Type B pancreatic cell (in vitro differentiated cells): ENCODE measurements at regions not wholly inside any gene's neighbourhood (a gene's known extent, or its start where the extent isn't known, plus 50 kb on each side); places are given as distances from the start of the nearest gene placed in this dataset.

Experiments
- DNase-seq: peaks from one replicate; pipeline ENCODE4 v3.0.0; 2021; ENCODE audit warnings: mixed read lengths; ENCODE audit not compliant: unreplicated experiment; ENCODE audit errors: extremely low spot score
- H3K27ac Mint-ChIP-seq: 2 replicates; pipeline ENCODE4 v1.8.0; 2021; ENCODE audit warnings: mild to moderate bottlenecking, mixed read lengths
- H3K27me3 Mint-ChIP-seq: 2 replicates; pipeline ENCODE4 v1.8.0; 2021; ENCODE audit warnings: mixed read lengths
- H3K36me3 Mint-ChIP-seq: 2 replicates; pipeline ENCODE4 v1.8.0; 2021; ENCODE audit warnings: mixed read lengths
- H3K4me1 Mint-ChIP-seq: one replicate; pipeline ENCODE4 v1.8.0; 2021; ENCODE audit warnings: mixed read lengths; ENCODE audit not compliant: unreplicated experiment
- H3K4me3 Mint-ChIP-seq: 2 replicates; pipeline ENCODE4 v1.8.0; 2021; ENCODE audit warnings: mild to moderate bottlenecking, mixed read lengths
- H3K9me3 Mint-ChIP-seq: 2 replicates; pipeline ENCODE4 v1.8.0; 2021; ENCODE audit warnings: mixed read lengths
- CTCF ChIP-seq: fragments of 200-600 bp; sonication (generic); conservative IDR thresholded peaks from 2 replicates; pipeline ENCODE4 v1.5.0; 2021; ENCODE audit warnings: antibody characterized with exemption, mild to moderate bottlenecking

DNA sequence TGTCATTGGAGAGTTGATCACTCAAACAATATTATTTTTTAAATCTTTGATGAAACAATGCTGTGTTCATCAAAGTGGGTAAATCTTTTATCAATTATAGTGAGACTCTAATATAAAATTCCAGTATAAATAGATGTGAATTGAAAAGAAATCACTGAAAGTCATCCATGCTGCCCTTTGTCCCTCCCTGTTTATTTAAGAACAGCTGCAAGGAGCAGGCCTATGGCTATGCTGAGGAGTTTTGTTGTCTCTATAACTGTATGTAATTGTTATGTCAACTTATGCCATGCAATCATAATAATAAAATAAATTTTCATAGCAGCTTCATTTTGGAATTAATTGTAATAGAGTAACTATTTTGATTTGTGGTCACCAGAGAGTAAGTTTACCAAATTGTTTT lies 1272.4 kb upstream of the ADGRL4 start:
- Mint-ChIP-seq H3K9me3 (no peaks in the 10 kb centered on the region), H3K27ac (no peak overlapping the region), H3K36me3 (no peaks in the 10 kb centered on the region), H3K4me3 (no peak overlapping the region), H3K4me1 (no peaks in the 10 kb centered on the region), H3K27me3 (no peaks in the 10 kb centered on the region)
- TF ChIP-seq CTCF, result no peak
- no peak for DNase-seq

DNA sequence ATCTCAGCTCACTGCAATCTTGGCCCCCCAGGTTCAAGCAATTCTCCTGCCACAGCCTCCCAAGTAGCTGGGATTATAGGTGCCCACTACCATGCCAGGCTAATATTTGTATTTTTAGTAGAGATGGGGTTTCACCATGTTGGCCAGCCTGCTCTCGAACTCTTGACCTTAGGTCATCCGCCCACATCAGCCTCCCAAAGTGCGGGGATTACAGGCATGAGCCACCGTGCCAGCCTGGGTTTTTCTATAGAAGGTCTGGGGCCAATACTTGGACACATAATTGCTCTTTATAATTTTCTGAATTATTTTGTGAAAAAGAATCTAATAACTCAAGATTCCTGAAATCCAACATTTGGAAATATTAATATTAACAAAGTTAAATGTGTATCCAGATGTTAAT lies 1267.7 kb upstream of the ADGRL4 start:
- Mint-ChIP-seq H3K27me3 (no peaks in the 10 kb centered on the region), H3K4me3 (no peak overlapping the region), H3K4me1 (no peaks in the 10 kb centered on the region), H3K9me3 (no peaks in the 10 kb centered on the region), H3K27ac (no peak overlapping the region), H3K36me3 (no peaks in the 10 kb centered on the region)
- no peak for TF ChIP-seq CTCF
- DNase-seq, result no peak

DNA sequence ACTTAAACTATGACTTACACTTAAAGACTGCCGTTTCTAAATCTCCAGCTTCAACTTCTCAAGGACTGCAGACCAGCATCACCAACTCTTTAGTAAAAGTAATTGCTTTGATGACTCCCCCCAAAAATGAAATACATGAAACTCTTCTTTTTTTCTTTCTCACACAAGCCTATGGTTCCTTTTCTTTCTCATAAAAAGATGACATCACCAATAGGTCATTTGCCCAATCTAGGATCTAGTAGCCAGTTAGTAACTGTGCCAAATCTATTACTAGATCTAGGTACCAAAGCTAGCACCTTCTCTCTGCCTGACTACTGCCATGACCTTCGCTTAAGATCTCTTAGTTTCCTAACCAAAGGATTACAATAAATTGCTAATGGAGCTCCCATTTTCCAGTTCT lies 1266.0 kb upstream of the ADGRL4 start:
- H3K36me3 Mint-ChIP-seq, result no peaks in the 10 kb centered on the region
- DNase-seq, result no peak
- TF ChIP-seq CTCF, result no peak
- H3K9me3 Mint-ChIP-seq, result no peaks in the 10 kb centered on the region
- H3K4me1 Mint-ChIP-seq, result no peaks in the 10 kb centered on the region
- H3K27me3 Mint-ChIP-seq, result no peaks in the 10 kb centered on the region
- H3K4me3 Mint-ChIP-seq, result no peak overlapping the region
- H3K27ac Mint-ChIP-seq, result no peak overlapping the region

- H3K27me3 Mint-ChIP-seq, result no peaks in the 10 kb centered on the region
- no peak for TF ChIP-seq CTCF
- H3K27ac Mint-ChIP-seq, result no peak overlapping the region
- no peaks in the 10 kb centered on the region for H3K4me1 Mint-ChIP-seq
- H3K36me3 Mint-ChIP-seq, result no peaks in the 10 kb centered on the region
- DNase-seq, result no peak
- no peaks in the 10 kb centered on the region for H3K9me3 Mint-ChIP-seq
- H3K4me3 Mint-ChIP-seq, result no peak overlapping the region
Measured at GRCh38 chr1:80258659-80259058, 1252.1 kb upstream of the ADGRL4 start.

GRCh38 chr1:80251591-80251990 lies 1245.1 kb upstream of the ADGRL4 start:
- peaks cover 5% of the 10 kb centered on the region for H3K4me1 Mint-ChIP-seq
- DNase-seq, result no peak
- no peak for TF ChIP-seq CTCF
- peaks cover 4% of the 10 kb centered on the region for H3K9me3 Mint-ChIP-seq
- H3K27me3 Mint-ChIP-seq, result no peaks in the 10 kb centered on the region
- no peak overlapping the region for H3K27ac Mint-ChIP-seq
- H3K36me3 Mint-ChIP-seq, result no peaks in the 10 kb centered on the region
- no peak overlapping the region for H3K4me3 Mint-ChIP-seq

DNA sequence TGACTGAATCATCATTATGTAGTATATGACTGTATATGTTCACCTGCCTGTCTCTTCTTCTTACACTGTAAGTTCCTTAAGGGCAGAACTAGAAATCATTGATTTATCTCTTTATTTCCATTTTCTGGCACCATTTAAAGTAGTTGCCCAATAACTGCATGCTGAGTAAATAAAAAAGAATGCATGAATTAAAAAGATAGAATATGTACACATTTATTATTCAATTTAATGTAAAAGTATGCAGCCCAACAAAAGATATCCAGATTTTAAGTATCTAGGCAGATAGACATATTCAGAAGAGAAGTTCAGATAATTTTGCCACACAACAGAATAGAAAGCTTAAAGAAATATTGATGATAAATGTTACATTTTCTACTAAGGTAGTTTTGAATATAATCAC lies 1244.6 kb upstream of the ADGRL4 start:
- DNase-seq, result no peak
- Mint-ChIP-seq H3K27me3 (no peaks in the 10 kb centered on the region), H3K27ac (no peak overlapping the region), H3K9me3 (peaks cover 4% of the 10 kb centered on the region), H3K4me3 (no peak overlapping the region), H3K4me1 (peaks cover 5% of the 10 kb centered on the region), H3K36me3 (no peaks in the 10 kb centered on the region)
- no peak for TF ChIP-seq CTCF
